ENCODE measurements at regions not wholly inside any gene's neighbourhood (a gene's known extent, or its start where the extent isn't known, plus 50 kb on each side); places are given as distances from the start of the nearest gene placed in this dataset.
"Not testable (repeated sequence)": the region's sequence is repeated elsewhere in the genome, so short reads cannot be mapped to it uniquely, and the experiment has no call there.

DNA sequence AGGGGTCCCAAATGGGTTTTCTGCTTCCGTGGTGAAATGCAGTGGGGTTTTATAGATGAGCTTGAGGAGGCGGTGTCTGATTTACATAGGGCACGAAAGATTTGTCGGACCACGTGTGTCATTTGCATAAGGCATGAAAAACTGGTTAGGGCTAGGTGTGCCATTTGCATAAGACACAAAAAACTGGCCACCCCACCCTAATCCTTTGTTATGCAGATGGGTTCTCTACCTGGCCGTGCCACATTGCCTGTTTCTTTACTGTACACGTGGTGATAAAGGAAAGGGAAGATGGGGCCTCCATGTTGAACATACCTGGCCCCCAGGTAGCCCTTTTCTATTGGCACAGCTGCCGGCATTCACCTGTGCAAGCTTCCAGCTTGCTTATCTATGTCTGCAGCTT is 57.6 kb upstream of the OLIG2 start:
- H3K36me3 Mint-ChIP-seq (ENCODE audit: low read depth); H3K27ac Mint-ChIP-seq; H3K4me1 Mint-ChIP-seq (ENCODE audit: low read depth); H3K27me3 Mint-ChIP-seq; H3K4me3 Mint-ChIP-seq; H3K9me3 Mint-ChIP-seq: not testable (repeated sequence)

DNA sequence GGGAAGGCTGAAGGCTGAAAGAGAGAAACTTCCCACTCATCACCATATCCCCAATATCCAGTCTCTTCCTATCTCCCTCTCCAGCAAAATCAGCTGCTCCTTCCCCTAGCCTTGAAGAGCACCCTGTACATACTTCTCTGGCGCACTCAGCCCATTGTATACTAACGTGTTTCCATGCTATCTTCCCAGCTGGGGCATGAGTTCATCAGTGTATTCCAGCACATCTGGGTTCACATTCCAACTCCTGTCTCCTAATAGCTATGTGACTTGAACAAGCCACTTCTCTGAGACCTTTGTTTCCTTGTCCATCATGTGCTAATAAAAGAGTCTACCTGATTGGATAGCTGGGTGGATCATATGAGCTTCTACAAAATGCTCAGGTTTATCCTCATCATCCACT is 51.1 kb upstream of the OLIG2 start:
- Mint-ChIP-seq H3K9me3 (no peaks in the 10 kb centered on the region), H3K4me3 (no peak overlapping the region), H3K27ac (no peak overlapping the region), H3K36me3 (ENCODE audit: low read depth) (no peaks in the 10 kb centered on the region), H3K27me3 (peaks cover 18% of the 10 kb centered on the region), H3K4me1 (ENCODE audit: low read depth) (no peaks in the 10 kb centered on the region)

DNA sequence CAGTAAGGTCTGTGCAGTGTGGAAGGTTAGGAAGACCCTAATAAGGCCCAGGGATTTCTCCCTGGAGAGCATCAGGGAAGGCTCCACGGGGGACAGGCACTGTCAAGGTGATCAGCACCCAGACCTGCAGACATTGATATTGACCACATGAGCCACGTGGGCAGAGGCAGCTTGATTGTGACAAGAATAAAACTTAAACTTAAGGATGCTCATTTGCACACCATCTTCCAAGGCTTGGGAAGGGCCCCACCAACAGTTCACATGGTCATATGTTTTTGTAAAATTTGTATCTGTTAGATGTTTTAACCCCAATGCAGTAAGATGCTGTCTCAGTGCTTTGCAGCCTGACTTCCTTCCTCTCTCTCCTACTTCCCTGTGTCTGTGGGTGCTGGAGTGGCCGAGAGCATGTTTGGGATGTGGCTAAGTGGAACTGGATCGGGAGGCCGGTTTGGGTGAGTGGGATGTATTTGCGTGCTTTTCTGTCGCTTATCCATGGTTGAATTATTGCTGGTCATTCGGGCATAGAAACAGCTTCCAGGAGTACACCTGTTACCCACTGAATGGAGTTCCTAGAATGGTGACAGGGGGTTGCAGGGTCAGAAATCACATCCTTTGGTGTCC is 49.8 kb upstream of the OLIG2 start:
- Mint-ChIP-seq H3K27me3 (peaks cover 18% of the 10 kb centered on the region), H3K9me3 (no peaks in the 10 kb centered on the region), H3K4me1 (ENCODE audit: low read depth) (no peaks in the 10 kb centered on the region), H3K4me3 (no peak overlapping the region), H3K36me3 (ENCODE audit: low read depth) (no peaks in the 10 kb centered on the region), H3K27ac (no peak overlapping the region)

Data from stimulated activated naive CD8-positive, alpha-beta T cell treated with anti-CD3 and anti-CD28 coated beads, Interleukin-15, Interleukin-2, amounts not matched to agents 100 ng/mL and 50 ng/mL, for 24 hours (primary cell).